H1 (cell line): ENCODE measurements at regions not wholly inside any gene's neighbourhood (a gene's known extent, or its start where the extent isn't known, plus 50 kb on each side); places are given as distances from the start of the nearest gene placed in this dataset.

Experiments used
- CTCF ChIA-PET: fragments of 300-600 bp; sonication (Branson Sonifier 250); formaldehyde crosslinking; loops from one replicate; lab custom pipeline; 2021; ENCODE audit not compliant: partially characterized antibody; lab: Charles Lee
- POLR2A ChIA-PET: fragments of 300-600 bp; sonication (Branson Sonifier 250); formaldehyde crosslinking; loops from one replicate; lab custom pipeline; 2021; ENCODE audit warnings: inconsistent platforms; ENCODE audit not compliant: partially characterized antibody; lab: Charles Lee
- DNase-seq, 2 experiments: peaks; one replicate each; pipeline versions ENCODE4 v3.0.0 to v3.0.0-alpha.2; 2010 to 2022; ENCODE audit warnings: low spot score in 2 of 2, low read depth in 1 of 2, mixed read lengths in 1 of 2
- FAIRE-seq: peaks from 2 replicates; lab custom pipeline; 2011; peaks lifted over from hg19 to GRCh38; lab: Jason Lieb, UNC
- H2AFZ ChIP-seq: 2 replicates; pipeline ENCODE4 v1.8.1; 2012; ENCODE audit warnings: low read length, inconsistent platforms
- H2AK5ac ChIP-seq: 2 replicates; pipeline ENCODE4 v1.6.1; 2013; ENCODE audit warnings: low read depth, low read length
- H2BK120ac ChIP-seq: replicated peaks from 2 replicates; pipeline ENCODE3; 2013; ENCODE audit warnings: low read depth, low read length, inconsistent platforms
- H2BK12ac ChIP-seq: 2 replicates; pipeline ENCODE4 v1.6.1; 2013; ENCODE audit warnings: low read depth, low read length
- H2BK15ac ChIP-seq: 2 replicates; pipeline ENCODE4 v1.6.1; 2013; ENCODE audit warnings: low read length
- H2BK20ac ChIP-seq: 2 replicates; pipeline ENCODE4 v1.6.1; 2013; ENCODE audit warnings: low read length
- H2BK5ac ChIP-seq: 2 replicates; pipeline ENCODE4 v1.6.1; 2013; ENCODE audit warnings: low read depth, low read length
- H3K14ac ChIP-seq: 2 replicates; pipeline ENCODE4 v1.6.1; 2013; ENCODE audit warnings: inconsistent platforms; ENCODE audit not compliant: insufficient read length
- H3K18ac ChIP-seq: 2 replicates; pipeline ENCODE4 v1.6.1; 2013; ENCODE audit warnings: low read length; ENCODE audit errors: extremely low read depth
- H3K23ac ChIP-seq: 2 replicates; pipeline ENCODE4 v1.6.1; 2013; ENCODE audit warnings: inconsistent platforms; ENCODE audit not compliant: insufficient read length
- H3K23me2 ChIP-seq: 2 replicates; pipeline ENCODE4 v1.6.1; 2013; ENCODE audit warnings: low read depth, low read length
- H3K27ac ChIP-seq: 2 replicates; pipeline ENCODE4 v1.6.1; 2011; ENCODE audit warnings: low read depth, low read length, inconsistent platforms
- H3K27me3 ChIP-seq, 4 experiments: replicated peaks in 1 of 4; 1 replicate in 1 of 4; 2 replicates in 3 of 4; pipeline versions ENCODE4 v1.6.1 to v1.8.1; 2011 to 2013; ENCODE audit warnings: low read length in 3 of 4, mild to moderate bottlenecking in 3 of 4, inconsistent platforms in 2 of 4, mixed read lengths in 2 of 4, moderate library complexity in 1 of 4; ENCODE audit not compliant: control insufficient read depth in 3 of 4, insufficient read depth in 3 of 4; ENCODE audit errors: extremely low read depth in 1 of 4
- H3K36me3 ChIP-seq, 4 experiments: 2 replicates each; pipeline versions ENCODE4 v1.6.1 to v1.8.1; 2011 to 2013; ENCODE audit warnings: mild to moderate bottlenecking in 4 of 4, low read length in 3 of 4, moderate library complexity in 2 of 4, control low read depth in 1 of 4, inconsistent platforms in 1 of 4; ENCODE audit not compliant: insufficient read depth in 4 of 4, control insufficient read depth in 2 of 4
- H3K4ac ChIP-seq: replicated peaks from 2 replicates; pipeline ENCODE3; 2013; ENCODE audit warnings: low read length, low read depth, mixed read lengths, inconsistent platforms; ENCODE audit not compliant: insufficient read length
- H3K4me1 ChIP-seq, 4 experiments: replicated peaks in 1 of 4; 1 replicate in 1 of 4; 2 replicates in 3 of 4; pipeline versions ENCODE4 v1.6.1 to v1.8.1; 2011 to 2013; ENCODE audit warnings: low read length in 3 of 4, inconsistent platforms in 2 of 4, mixed read lengths in 1 of 4; ENCODE audit not compliant: insufficient read depth in 4 of 4, control insufficient read depth in 3 of 4
- H3K4me2 ChIP-seq, 2 experiments: 2 replicates each; pipeline versions ENCODE4 v1.6.1 to v1.8.1; 2011 to 2013; ENCODE audit warnings: low read depth in 2 of 2, low read length in 2 of 2, control low read depth in 1 of 2, inconsistent platforms in 1 of 2, mild to moderate bottlenecking in 1 of 2; ENCODE audit not compliant: insufficient read depth in 1 of 2
- H3K4me3 ChIP-seq, 4 experiments: fragments of 200-600, 300-600 bp in 1 of 4; sonication (generic), shearing (Covaris generic), sonication (Bioruptor Twin) in 1 of 4; 2 replicates each; pipeline versions ENCODE4 v1.5.1 to v1.8.1; 2011 to 2016; ENCODE audit warnings: low read length in 4 of 4, low read depth in 3 of 4, control low read depth in 2 of 4, inconsistent platforms in 2 of 4, mild to moderate bottlenecking in 2 of 4, mixed read lengths in 1 of 4, moderate library complexity in 1 of 4; ENCODE audit not compliant: insufficient read depth in 2 of 4; ENCODE audit errors: extremely low read depth in 1 of 4
- H3K56ac ChIP-seq: replicated peaks from 2 replicates; pipeline ENCODE3; 2013; ENCODE audit warnings: low read depth, mild to moderate bottlenecking, mixed read lengths, low read length, inconsistent platforms; ENCODE audit not compliant: insufficient read length
- H3K79me1 ChIP-seq: 2 replicates; pipeline ENCODE4 v1.6.1; 2013; ENCODE audit warnings: low read depth, low read length, control low read depth
- H3K79me2 ChIP-seq, 2 experiments: 2 replicates each; pipeline versions ENCODE4 v1.6.1 to v1.8.1; 2012 to 2013; ENCODE audit warnings: low read length in 2 of 2, mild to moderate bottlenecking in 2 of 2, inconsistent platforms in 1 of 2; ENCODE audit not compliant: insufficient read depth in 2 of 2, control insufficient read depth in 1 of 2
- H3K9ac ChIP-seq, 4 experiments: replicated peaks in 1 of 4; 1 replicate in 1 of 4; 2 replicates in 3 of 4; pipeline versions ENCODE4 v1.6.1 to v1.8.1; 2011 to 2013; ENCODE audit warnings: low read depth in 3 of 4, low read length in 3 of 4, control low read depth in 2 of 4, mild to moderate bottlenecking in 2 of 4, moderate library complexity in 2 of 4, inconsistent platforms in 1 of 4; ENCODE audit errors: extremely low read depth in 1 of 4
- H3K9me3 ChIP-seq, 2 experiments: 2 replicates each; pipeline versions ENCODE4 v1.6.1 to v1.8.1; 2012 to 2013; ENCODE audit warnings: mild to moderate bottlenecking in 2 of 2, moderate library complexity in 2 of 2, control low read depth in 1 of 2, inconsistent platforms in 1 of 2, low read depth in 1 of 2, low read length in 1 of 2, mixed read lengths in 1 of 2; ENCODE audit not compliant: insufficient read depth in 2 of 2
- H4K20me1 ChIP-seq, 2 experiments: replicated peaks in 1 of 2; 2 replicates each; pipeline versions ENCODE3 to v1.8.1; 2011 to 2013; ENCODE audit warnings: inconsistent platforms in 2 of 2, low read length in 2 of 2, mild to moderate bottlenecking in 1 of 2; ENCODE audit not compliant: insufficient read depth in 2 of 2, control insufficient read depth in 1 of 2
- H4K5ac ChIP-seq: 2 replicates; pipeline ENCODE4 v1.6.1; 2013; ENCODE audit warnings: low read length, low read depth, mixed read lengths, inconsistent platforms; ENCODE audit not compliant: insufficient read length
- H4K8ac ChIP-seq: 2 replicates; pipeline ENCODE4 v1.8.0; 2013; ENCODE audit warnings: mild to moderate bottlenecking, moderate library complexity, low read length, inconsistent platforms; ENCODE audit not compliant: insufficient read depth; ENCODE audit errors: extremely low read depth
- H4K91ac ChIP-seq: replicated peaks from 2 replicates; pipeline ENCODE3; 2013; ENCODE audit warnings: low read length, mixed read lengths, inconsistent platforms; ENCODE audit not compliant: insufficient read length
- KDM4A ChIP-seq: IDR thresholded peaks from one replicate; pipeline ENCODE4 v1.7.1; 2012; ENCODE audit warnings: low read depth, mild to moderate bottlenecking, moderate library complexity, low read length, inconsistent platforms; ENCODE audit not compliant: severe bottlenecking
- POLR2A ChIP-seq, 2 experiments: IDR thresholded peaks; 1 replicate in 1 of 2; 2 replicates in 1 of 2; pipeline ENCODE4 v1.6.1; 2011; ENCODE audit warnings: low read depth in 2 of 2, low read length in 2 of 2, mild to moderate bottlenecking in 2 of 2; ENCODE audit errors: control extremely low read depth in 1 of 2
- SP4 ChIP-seq: IDR thresholded peaks from 2 replicates; pipeline ENCODE4 v1.6.1; 2012; ENCODE audit warnings: low read length, inconsistent platforms
- WGBS, 2 experiments: shearing (Covaris generic) in 1 of 2; methylation state at CpG; one replicate each; pipeline versions ENCODE4 v1.1.6 to v1.1.7; 2013 to 2015; ENCODE audit warnings: low lambda C conversion rate in 2 of 2, mixed read lengths in 2 of 2, inconsistent platforms in 1 of 2, low coverage in 1 of 2, missing lambda C conversion rate in 1 of 2; ENCODE audit not compliant: insufficient replicate concordance in 2 of 2, insufficient coverage in 1 of 2, insufficient read length in 1 of 2; ENCODE audit errors: extremely low coverage in 1 of 2, missing lambda C conversion rate in 1 of 2; 5-methylcytosine and 5-hydroxymethylcytosine counted together

GRCh38 chr4:136805617-136806016 is 726.7 kb downstream of the PCDH18 start:
- CTCF ChIA-PET: no interaction called here
- 92% methylated on average over 2 of the region's 2 CpGs; no CpG with 5 or more reads in 1 of the 2 experiments for WGBS, 2 experiments
- H3K56ac ChIP-seq: no peak overlapping the region

More at GRCh38 chr4:136805617-136806016, 726.7 kb downstream of the PCDH18 start:
- Histone ChIP-seq H3K36me3 (peaks cover 0 to 3% (median 0%) of the 10 kb centered on the region in 4 experiments; a peak in 1 of 8 replicates), H2BK120ac (no peak overlapping the region), H3K14ac (no peak overlapping the region), H4K5ac (no peak overlapping the region), H3K79me2 (no peaks in the 10 kb centered on the region), H2BK20ac (no peak overlapping the region), H3K9me3 (no peaks in the 10 kb centered on the region), H3K23me2 (no peaks in the 10 kb centered on the region), H4K91ac (no peak overlapping the region), H3K18ac (no peak overlapping the region), H4K8ac (no peak overlapping the region), H2BK12ac (no peak overlapping the region), H3K27ac (no peak overlapping the region), H3K79me1 (no peaks in the 10 kb centered on the region), H3K27me3 (no peaks in the 10 kb centered on the region), H4K20me1 (no peaks in the 10 kb centered on the region), H3K4me2 (no peak overlapping the region), H3K9ac (no peak overlapping the region), H3K4ac (no peak overlapping the region), H2BK5ac (no peak overlapping the region), H3K23ac (no peak overlapping the region), H2AFZ (no peak overlapping the region), H2BK15ac (no peak overlapping the region), H3K4me1 (peaks cover 0 to 13% (median 7%) of the 10 kb centered on the region in 4 experiments; a peak in 5 of 7 replicates), H2AK5ac (no peak overlapping the region), H3K4me3 (no peak overlapping the region)
- POLR2A ChIA-PET: no interaction called here
- FAIRE-seq (no peak), DNase-seq (no peak)
- TF ChIP-seq POLR2A (IDR thresholded peaks at IDR 0.05; ENCODE audit: control extremely low read depth in 1 of 2, low read depth in 2 of 2, low read length in 2 of 2) (no peak), SP4 (no peak), KDM4A (no peak)
